Fibroblast of lung (primary cell): ENCODE measurements at regions not wholly inside any gene's neighbourhood (a gene's known extent, or its start where the extent isn't known, plus 50 kb on each side); places are given as distances from the start of the nearest gene placed in this dataset.

Experiments
- CTCF ChIP-seq, 2 donors: IDR thresholded peaks in 1 of 2; conservative IDR thresholded peaks in 1 of 2; 1 replicate in 1 of 2; 2 replicates in 1 of 2; pipeline ENCODE4 v1.5.1; 2011 to 2012; ENCODE audit warnings: low read length in 2 of 2, control low read depth in 1 of 2, inconsistent platforms in 1 of 2, low read depth in 1 of 2, mild to moderate bottlenecking in 1 of 2
- EZH2 ChIP-seq: IDR thresholded peaks from 2 replicates; pipeline ENCODE4 v1.5.1; 2012; ENCODE audit warnings: low read length, control low read depth, mild to moderate bottlenecking; ENCODE audit errors: missing control alignments

- no peak for TF ChIP-seq EZH2
- TF ChIP-seq CTCF (conservative IDR thresholded peaks at IDR 0.05 in 1 of 2, IDR thresholded peaks at IDR 0.05 in 1 of 2; ENCODE audit: low read depth in 1 of 2, low read length in 2 of 2): no peak
These were observed 314.7 kb upstream of the NOX3 start for GRCh38 chr6:155770313-155770712.
